ENCODE measurements at regions not wholly inside any gene's neighbourhood (a gene's known extent, or its start where the extent isn't known, plus 50 kb on each side); places are given as distances from the start of the nearest gene placed in this dataset.

GRCh38 chr1:3983181-3983580 lies 83.1 kb upstream of the C1orf174 start:
- no peak for TF ChIP-seq CTCF (IDR thresholded peaks at IDR 0.05)
- no peak for TF ChIP-seq REST (IDR thresholded peaks at IDR 0.05; ENCODE audit: insufficient read depth in 1 of 2, low read depth in 2 of 2, low read length in 1 of 2)
- TF ChIP-seq SIN3A (IDR thresholded peaks at IDR 0.05; ENCODE audit: borderline replicate concordance, insufficient read depth, low read depth, low read length): no peak
- TF ChIP-seq TCF7L2 (IDR thresholded peaks at IDR 0.05; ENCODE audit: low read depth, low read length): no peak
- TF ChIP-seq POLR2AphosphoS5 (IDR thresholded peaks at IDR 0.05; ENCODE audit: low read depth, low read length): no peak
- no peaks in the 10 kb centered on the region for H3K9me3 ChIP-seq (ENCODE audit: control insufficient read depth, insufficient read depth, low read depth, low read length)
- no peaks in the 10 kb centered on the region; the same call in 1 of the 2 replicates for H3K27me3 ChIP-seq (ENCODE audit: control insufficient read depth, insufficient read depth, low read length)
- BruUV-seq (replicated peaks): no TSS peak
- POLR2A ChIA-PET: no interaction called here
- H3K4me3 ChIP-seq (ENCODE audit: low read depth in 2 of 2, low read length in 2 of 2): no peak overlapping the region
- H3K4me1 ChIP-seq (ENCODE audit: control insufficient read depth, insufficient read depth, low read length): no peaks in the 10 kb centered on the region
- no peak overlapping the region for H3K27ac ChIP-seq (ENCODE audit: low read length)
- ATAC-seq (no peak), DNase-seq (ENCODE audit: low read depth, low spot score) (no peak)
- CTCF ChIA-PET: no interaction called here
- intact Hi-C loops (cut with micrococcal nuclease; ENCODE audit: unreplicated experiment) (no loop called here), in situ Hi-C loops (cut with HindIII; ENCODE audit: low pct_unique_long_range_greater_than_20kb, low sequenced_read_pairs) (no loop called here)
- H3K36me3 ChIP-seq (ENCODE audit: control insufficient read depth, insufficient read depth, low read length): no peaks in the 10 kb centered on the region

DNA sequence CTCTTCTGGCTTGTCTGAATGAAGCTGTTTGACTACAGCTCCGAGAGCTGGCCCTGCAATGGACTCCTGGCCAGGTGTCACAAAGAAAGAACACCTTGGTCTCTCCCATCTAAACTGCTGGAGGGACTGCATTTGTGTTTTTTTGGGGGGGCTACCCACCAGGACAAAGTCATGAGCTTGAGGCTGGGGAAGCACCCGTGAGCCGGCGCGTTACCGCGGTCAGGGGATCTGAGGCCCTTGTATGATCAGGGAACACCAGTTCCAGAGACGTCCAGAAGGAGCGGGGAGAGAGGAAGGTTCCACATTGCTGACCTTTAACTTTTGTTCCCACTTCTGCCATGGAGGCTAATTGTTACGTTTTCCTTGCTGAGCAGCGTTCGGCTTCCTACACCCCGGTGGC lies 84.5 kb upstream of the C1orf174 start:
- no peak for ATAC-seq
- Histone ChIP-seq H3K27ac (ENCODE audit: low read length) (no peak overlapping the region), H3K36me3 (ENCODE audit: control insufficient read depth, insufficient read depth, low read length) (no peaks in the 10 kb centered on the region), H3K4me3 (ENCODE audit: low read depth in 2 of 2, low read length in 2 of 2) (no peak overlapping the region), H3K9me3 (ENCODE audit: control insufficient read depth, insufficient read depth, low read depth, low read length) (no peaks in the 10 kb centered on the region), H3K27me3 (ENCODE audit: control insufficient read depth, insufficient read depth, low read length) (no peaks in the 10 kb centered on the region; the same call in 1 of the 2 replicates), H3K4me1 (ENCODE audit: control insufficient read depth, insufficient read depth, low read length) (no peaks in the 10 kb centered on the region)
- POLR2A ChIA-PET: no interaction called here
- CTCF ChIA-PET: no interaction called here
- no TSS peak for BruUV-seq (replicated peaks)
- in situ Hi-C loops (cut with HindIII; ENCODE audit: low pct_unique_long_range_greater_than_20kb, low sequenced_read_pairs) (no loop called here), intact Hi-C loops (cut with micrococcal nuclease; ENCODE audit: unreplicated experiment) (no loop called here)
- TF ChIP-seq SIN3A (IDR thresholded peaks at IDR 0.05; ENCODE audit: borderline replicate concordance, insufficient read depth, low read depth, low read length) (no peak), POLR2AphosphoS5 (IDR thresholded peaks at IDR 0.05; ENCODE audit: low read depth, low read length) (no peak), TCF7L2 (IDR thresholded peaks at IDR 0.05; ENCODE audit: low read depth, low read length) (no peak), REST (IDR thresholded peaks at IDR 0.05; ENCODE audit: insufficient read depth in 1 of 2, low read depth in 2 of 2, low read length in 1 of 2) (no peak), CTCF (IDR thresholded peaks at IDR 0.05) (no peak)
- no peak for DNase-seq (ENCODE audit: low read depth, low spot score)

All from Panc1 (cell line).